ENCODE measurements at regions not wholly inside any gene's neighbourhood (a gene's known extent, or its start where the extent isn't known, plus 50 kb on each side); places are given as distances from the start of the nearest gene placed in this dataset.
"Not testable (repeated sequence)": the region's sequence is repeated elsewhere in the genome, so short reads cannot be mapped to it uniquely, and the experiment has no call there.

GRCh38 chr16:63119905-63120304, 1083.7 kb upstream of the CDH8 start:
- not testable (repeated sequence) for TF ChIP-seq CUX1 (IDR thresholded peaks at IDR 0.05; ENCODE audit: insufficient replicate concordance, low read depth, low read length); SIN3A (IDR thresholded peaks at IDR 0.05; ENCODE audit: low read depth, low read length); CTCF (IDR thresholded peaks at IDR 0.05 in 2 of 3, conservative IDR thresholded peaks at IDR 0.05 in 1 of 3; ENCODE audit: control insufficient read depth in 2 of 3, extremely low read depth in 1 of 3, insufficient read depth in 1 of 3, low read depth in 3 of 3, low read length in 3 of 3); RAD51 (IDR thresholded peaks at IDR 0.05); SMAD5 (IDR thresholded peaks at IDR 0.05; ENCODE audit: low read depth); POLR2AphosphoS5 (IDR thresholded peaks at IDR 0.05; ENCODE audit: low read length); REST (IDR thresholded peaks at IDR 0.05; ENCODE audit: low read depth, low read length); BMI1 (IDR thresholded peaks at IDR 0.05; ENCODE audit: borderline replicate concordance); EP300 (IDR thresholded peaks at IDR 0.05; ENCODE audit: borderline replicate concordance in 1 of 2, control insufficient read depth in 1 of 2, low read depth in 2 of 2, low read length in 2 of 2); FOXM1 (IDR thresholded peaks at IDR 0.05; ENCODE audit: low read depth, low read length); MYC (IDR thresholded peaks at IDR 0.05; ENCODE audit: insufficient read depth, insufficient read length, insufficient replicate concordance, low read length, severe bottlenecking)
